NCI-H2227 treated with DMSO at 0.1 percent for 48 hours (cell line): ENCODE measurements at regions not wholly inside any gene's neighbourhood (a gene's known extent, or its start where the extent isn't known, plus 50 kb on each side); places are given as distances from the start of the nearest gene placed in this dataset.

Experiments
- DNase-seq: peaks from one replicate; lab custom pipeline; 2025; lab: John Stamatoyannopoulos, UW

DNA sequence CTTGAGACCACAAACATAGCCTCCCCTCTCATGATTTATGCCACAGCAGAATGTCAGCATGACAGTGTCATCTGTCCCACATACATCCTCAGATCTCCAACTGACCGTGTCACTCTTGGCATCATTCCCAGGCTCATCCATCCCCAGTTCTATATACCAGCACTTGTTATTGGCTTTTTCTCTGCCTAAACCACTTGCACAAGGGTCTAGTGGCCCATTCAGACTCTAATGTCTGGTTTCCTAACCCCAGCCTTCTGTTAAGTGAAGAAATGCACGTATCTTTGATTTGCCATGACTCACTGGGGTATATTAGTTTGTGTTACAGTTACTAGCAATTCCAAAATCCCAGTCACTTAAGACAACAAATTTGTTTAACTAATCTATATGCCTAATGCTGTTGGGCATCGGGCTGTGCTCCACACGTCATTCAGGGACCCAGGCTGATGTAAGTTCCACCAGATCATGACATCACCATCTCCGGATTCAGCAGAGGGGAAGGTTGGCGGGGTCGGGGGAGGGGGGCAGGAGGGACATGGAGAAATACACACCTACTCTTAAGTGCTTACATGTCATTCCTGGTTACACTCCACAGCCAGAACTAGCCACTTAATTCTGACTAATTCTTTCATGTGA, 517.4 kb downstream of the BUD13 start:
- no peak for DNase-seq

DNA sequence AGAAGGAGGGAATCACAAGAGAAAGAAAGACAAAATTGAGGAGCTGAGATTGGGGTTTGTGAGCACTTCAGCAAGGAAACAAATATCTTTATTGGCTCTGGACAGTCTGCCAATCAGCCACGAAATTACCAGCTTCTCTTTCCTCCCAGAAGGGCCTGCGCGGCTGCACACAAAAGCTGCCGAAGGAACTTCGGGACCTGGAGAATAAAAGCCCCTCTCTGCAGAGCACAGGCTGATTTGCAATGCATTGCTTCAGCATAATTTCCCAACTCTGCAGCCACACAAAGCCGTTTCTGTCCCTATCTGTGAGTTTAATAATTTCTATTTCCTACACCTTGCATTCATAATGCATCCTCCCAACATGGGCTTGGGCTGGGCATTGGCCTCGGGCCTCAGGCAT, 522.6 kb downstream of the BUD13 start:
- DNase-seq = no peak

DNA sequence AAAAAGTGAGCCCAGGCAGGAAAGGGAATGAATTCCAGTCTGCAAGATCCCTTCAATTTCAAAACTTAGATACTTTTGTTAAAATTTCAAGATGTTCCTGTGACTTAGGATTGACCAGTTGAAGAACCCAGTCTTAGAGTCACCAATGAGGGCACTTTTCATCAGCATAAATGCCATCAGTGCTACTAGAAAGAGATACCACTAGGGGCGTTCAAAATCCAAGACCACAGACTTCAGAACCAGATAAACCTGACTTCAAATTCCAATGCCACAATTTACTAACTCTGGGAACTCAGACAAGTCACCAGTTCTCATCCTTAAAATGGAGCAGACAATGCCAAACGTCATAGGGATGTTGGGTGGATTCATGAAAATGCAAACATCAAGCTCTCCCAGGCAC, 523.2 kb downstream of the BUD13 start:
- no peak for DNase-seq

DNA sequence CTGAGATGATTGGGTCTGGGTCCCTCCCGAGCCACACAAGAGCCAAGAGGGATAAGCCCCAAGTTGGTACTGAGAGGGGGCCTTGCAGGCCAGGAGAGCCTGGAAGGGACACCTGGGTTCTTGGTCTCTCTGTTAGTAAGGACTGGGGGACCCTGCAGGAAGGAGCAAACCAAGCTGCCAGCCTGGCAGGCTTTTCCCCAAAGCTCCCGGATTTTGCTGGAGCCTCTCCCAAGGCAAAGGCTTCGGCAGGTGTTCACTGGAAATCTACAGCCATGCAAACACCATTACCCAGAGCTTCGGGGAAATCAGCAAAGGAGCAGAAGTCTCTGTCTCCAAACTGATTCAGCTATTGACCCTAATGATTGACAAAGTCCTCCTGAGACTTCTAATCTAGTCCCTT, 527.9 kb downstream of the BUD13 start:
- DNase-seq = no peak

DNA sequence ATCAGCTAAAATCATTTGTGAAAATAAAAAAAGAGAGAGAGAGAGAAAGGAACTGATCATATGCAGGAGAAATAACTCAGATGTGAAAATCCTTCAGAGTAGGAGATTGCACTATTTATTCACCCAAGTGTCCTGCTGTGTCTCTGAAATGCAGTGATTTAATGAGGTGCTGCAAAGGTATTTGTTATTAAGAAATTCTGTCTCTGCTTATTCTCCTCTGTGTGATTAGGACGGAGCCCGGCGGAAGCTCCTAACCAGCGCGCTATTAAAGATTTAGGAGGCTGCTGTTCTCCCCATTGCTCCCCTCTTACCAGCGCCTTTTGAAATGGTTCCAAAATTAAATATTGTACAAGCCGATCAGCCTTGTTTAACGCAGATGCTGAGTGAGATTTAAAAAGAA, 528.3 kb downstream of the BUD13 start:
- DNase-seq = no peak

DNA sequence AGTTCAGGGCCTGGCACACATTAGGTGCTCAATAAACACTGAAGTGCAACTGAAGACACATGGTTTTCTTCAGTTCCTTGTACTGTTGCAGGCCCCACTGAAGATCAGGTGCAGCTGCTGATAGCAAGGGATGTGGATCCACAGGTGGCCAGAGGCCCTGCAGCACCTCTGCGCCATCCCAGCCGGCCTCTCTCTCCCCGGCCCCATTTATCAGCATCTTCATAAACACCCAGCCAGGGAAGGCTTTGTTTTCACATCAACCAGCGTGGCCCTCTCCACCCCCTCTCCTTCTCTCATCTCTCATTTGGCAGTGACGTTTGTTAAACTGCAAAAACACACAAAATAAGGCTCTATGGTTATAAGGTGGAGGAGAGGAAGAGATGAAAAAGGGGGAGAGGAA, 528.8 kb downstream of the BUD13 start:
- DNase-seq = no peak

DNA sequence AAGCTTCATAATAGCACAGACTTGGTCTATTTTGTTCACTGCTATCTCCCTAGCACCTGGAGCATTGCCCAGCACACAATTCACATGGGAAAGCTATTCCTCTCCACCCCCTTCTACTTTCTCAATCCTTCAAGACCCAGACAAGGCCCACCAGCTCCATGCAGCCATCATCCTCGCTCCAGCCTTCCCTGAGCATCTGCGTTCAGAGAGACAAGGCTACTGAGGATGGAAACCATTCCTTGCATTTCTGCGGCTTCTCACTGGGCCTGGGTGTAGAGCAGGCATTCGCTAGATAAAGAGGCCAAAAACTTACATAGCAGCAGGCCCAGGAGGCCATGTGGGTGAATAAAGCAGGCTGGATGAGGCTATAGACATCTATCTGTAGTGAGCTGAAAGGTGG, 530.8 kb downstream of the BUD13 start:
- DNase-seq = no peak

DNA sequence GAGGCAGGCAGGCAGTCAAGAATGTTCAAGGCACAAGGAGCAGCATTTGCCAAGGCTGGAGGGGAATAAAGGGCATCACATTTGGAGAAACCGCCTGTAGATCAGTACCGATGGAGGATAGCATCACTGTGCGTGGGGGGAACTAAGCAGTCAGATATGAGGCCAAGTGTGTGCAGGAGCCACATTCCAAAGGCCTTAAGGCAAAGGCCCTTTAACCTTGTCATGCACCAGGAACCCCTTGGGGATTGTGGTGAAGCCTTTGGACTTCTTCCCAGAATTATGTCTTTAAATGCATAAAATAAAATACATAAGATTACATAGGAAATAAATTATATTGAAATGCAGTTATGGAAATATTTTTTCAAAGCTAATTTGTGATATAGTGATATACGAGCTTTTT, 532.1 kb downstream of the BUD13 start:
- no peak for DNase-seq

DNA sequence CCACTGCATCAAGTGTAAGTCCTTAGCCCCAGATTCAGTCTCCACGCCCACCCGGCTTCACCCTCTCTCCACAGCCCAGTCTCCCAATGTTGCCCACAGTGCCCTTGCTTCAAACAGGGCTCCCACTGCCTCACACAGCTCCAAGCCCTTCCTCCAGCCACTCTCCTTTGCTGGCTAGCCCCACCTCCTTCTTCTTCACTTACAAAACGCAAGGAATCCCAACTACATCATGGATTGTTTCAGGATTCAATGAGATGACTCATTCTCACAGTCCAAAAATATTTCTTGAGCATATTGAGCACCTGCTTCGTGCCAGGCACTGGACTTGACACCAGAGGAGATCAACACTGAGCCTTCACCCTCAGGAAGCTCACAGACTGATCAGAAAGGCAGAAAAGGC, 533.5 kb downstream of the BUD13 start:
- DNase-seq = no peak

DNA sequence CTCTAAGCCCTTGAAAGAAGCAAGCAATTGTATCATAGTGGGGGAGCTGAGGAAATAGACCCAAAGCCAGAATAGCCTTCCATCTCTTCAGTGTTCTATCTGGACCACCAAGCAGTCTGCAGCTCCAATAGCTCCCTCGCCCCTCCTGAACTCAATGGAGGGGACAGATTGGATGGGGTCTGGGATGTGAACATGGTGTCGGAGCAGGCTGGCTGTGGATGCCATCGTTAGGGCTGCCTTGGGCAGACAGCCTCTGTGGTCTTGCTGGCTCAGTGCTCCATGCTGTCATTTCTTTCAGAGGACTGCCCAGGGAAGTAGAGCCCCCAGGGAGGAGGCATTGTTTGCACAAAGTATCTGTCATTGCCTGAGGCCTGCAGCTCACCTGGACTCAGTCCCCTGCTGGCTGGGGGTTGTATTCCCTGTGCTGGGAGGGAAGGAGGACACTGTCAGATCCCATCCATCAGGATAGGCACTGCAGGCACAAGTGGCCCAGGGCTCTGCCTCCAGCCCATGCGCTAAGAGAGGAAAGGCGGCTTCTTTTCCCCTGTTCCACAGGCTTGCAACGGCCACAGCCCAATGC, 537.7 kb downstream of the BUD13 start:
- no peak for DNase-seq

DNA sequence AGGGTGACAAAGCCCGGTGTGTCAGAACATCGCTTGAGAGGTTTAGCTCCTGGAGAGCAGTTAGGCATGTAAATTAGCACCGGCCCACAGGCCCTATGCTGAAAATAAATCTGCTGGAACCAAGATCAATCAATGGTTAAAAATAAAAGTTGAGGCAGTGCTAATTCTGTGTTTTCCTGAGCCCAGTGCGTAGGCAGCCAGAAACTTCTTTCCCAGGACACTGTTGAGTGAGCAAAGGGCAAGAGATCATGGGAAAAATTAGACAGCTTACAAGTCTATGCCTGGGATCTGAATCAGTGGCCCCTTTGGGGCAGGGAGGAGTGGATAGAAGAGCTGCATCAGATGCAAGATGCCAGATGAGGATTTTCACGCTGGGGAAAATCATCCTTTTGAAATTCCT, 539.2 kb downstream of the BUD13 start:
- no peak for DNase-seq

DNA sequence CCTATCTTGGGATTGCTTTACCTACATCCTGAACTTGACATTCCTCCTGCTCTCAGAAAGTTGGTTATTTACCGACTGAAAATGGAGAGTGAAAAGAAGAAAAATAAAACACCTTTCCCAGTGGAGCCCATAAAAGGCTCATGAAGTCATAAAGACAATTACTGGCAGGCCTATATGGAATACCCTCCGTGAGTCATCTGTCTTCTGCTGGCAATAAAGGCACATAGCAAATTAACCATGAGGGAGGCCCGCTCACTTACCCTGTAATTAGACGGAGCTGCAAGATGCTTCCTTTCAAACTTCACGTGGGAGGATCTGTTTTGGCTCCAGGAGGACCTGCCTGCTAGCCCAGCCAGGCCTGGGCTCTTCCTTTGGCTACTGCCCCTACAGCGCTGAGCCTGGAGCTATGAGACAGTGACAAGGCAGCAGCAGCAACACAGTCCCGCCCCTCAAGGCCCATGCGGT, 540.4 kb downstream of the BUD13 start:
- peak; percentile 67 for DNase-seq

DNA sequence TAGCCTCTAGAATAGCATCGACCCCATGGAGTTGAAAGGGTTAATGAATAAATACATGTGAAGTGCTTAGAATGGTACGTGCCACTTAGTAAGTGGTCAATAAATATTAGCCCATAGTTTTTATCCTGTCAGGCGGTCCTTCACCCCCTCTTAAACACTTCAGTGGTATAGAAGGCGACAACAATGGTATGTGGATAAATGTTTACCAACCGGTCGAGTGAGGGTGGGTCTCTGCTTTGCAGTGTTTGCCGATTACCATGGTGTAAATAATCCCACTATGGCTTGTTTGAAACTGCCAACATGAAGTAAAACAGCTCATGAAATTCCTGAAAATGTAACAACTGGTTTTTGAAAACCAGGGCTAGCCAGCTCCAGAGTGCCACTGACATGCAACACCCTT, 541.2 kb downstream of the BUD13 start:
- DNase-seq = no peak

DNA sequence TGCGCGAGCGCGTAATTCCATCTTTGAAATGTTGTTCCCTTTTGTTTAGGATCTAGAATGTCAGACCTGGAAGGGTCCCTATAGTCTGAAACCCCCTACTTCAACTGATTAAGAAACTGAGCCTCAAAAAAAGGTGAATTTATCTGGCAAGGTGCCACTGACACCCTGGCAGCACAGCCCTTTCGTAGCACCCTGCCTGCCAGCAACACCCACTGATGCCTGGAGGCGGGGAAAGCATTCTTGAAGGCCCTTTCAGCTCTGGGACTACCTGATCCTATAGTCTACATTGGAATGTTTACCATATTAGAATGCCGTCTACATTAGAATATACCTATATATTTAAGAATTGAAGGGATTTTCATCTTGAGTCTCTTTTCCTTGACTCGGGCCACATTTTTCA, 542.3 kb downstream of the BUD13 start:
- DNase-seq = no peak

DNA sequence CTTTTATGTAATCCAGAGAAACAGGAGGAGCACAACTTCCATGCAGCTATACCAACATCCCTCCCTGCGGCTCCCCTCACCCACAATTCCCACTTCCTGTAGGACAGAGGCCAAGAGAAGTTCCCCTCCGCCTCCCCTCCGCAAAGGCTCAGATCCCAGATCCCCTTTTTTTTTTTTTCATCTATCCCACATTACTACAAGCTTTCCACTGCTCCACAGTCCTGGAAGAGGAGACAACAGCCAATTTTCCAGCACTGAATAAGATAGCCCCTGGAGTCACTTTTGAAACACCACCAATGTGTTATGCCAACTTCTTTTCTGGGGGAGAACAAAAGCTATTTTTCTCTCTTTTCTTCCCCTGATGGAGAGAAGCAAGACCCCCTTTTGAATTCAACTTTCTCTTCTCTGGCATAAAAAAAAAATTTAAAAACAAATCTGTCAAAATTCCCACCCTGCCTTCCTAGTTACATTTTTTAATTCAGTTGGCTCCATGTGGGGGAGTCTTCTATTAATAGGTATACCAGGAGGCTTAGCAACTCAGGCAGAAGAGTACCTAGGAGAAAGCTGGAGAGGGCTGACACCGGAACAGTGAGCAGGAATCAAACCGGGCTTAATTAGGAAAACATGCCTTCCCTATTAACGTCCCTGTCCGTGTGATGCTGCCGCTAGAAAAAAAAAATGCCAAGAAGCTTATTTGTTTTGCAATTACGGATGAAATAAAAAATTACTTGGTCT, 543.4 kb downstream of the BUD13 start:
- no peak for DNase-seq

DNA sequence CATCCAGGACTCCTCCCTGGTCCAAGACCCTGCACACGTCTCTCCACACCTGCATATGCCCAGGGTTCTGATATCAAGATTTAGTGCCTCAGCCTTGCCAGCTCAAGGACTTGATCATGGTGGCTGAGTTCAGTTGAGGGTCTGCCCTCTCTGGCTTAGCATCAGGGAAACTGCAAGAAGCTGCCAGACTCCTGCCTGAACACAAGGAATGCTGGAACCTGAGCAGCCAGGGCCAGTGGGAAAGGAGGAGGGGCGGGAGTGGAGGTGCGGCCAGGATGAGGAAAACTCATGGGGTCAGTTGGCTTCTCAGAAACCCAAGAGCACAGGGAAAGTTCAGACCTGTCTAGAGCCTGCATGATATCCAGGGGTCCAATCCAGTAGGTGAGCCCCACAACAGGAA, 546.1 kb downstream of the BUD13 start:
- DNase-seq = no peak

DNA sequence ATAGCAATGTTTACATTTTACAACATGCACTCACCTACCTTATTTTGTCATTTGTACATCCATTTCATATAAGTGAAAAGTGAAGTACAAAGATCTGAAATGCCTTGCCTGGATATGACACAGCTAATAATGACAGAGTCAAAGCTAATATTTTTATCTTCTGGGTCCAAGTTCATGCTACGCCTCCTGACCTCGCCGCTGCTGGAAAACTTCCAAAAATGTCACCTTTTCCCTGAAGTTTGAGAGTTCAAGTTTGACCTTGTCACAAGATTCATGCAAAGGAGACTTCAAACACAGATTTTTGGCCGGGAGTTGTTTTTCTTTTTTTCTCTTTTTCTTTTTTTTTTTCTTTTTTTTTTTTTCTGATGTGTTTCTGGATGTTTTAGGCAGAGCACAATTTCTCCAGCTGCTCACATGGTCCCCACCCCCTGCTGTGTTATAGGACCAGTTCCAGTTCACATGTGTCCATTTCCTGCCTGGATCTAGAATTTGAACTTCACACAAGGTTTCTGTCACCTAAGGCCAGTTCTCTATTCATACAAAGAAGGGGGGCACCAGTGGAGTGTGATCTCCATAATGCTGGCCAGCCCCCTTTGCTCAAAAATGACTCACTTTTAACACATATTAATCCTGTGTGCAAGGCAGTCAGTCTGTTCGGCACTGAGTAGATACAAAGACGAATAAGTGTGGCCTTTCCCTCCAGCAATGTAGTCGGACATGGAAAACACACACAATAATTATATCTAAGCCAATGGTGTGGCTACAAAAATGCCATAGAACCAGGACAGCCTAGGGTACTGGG, 546.8 kb downstream of the BUD13 start:
- DNase-seq = no peak

DNA sequence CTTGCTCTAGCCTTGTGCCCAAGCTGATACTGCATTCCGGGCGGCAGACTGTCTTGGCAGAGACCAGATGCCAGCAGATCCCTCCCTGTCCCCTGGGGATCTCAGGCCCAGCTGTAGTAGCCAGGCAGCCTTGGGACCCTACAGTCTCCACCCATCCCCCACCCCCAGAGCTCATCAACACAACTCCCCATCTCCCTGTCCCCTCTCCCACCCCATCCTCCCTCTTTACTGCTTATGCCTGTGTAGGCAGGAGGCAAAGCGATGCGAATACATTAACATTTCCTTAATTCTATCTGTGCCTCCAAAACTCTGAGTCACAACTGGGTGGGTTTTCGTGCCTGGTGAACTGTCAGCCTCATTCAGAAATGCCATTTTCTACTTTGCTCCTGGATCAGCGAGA, 547.6 kb downstream of the BUD13 start:
- DNase-seq = no peak

DNA sequence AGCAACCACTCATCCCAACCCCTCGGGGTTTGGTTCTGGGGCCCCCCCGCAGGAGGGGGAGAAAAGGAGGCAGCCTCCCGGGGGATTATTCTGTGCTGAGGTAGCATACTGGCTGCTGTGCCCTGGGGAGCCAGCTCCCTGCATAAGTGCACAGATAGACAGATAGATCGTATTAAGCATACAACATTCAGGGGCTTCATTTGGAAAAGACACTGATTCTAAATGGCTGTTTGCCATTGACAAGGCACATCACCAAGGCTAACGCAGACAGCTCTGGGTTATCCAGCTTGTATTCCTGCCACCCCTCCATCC, 547.9 kb downstream of the BUD13 start:
- no peak for DNase-seq

DNA sequence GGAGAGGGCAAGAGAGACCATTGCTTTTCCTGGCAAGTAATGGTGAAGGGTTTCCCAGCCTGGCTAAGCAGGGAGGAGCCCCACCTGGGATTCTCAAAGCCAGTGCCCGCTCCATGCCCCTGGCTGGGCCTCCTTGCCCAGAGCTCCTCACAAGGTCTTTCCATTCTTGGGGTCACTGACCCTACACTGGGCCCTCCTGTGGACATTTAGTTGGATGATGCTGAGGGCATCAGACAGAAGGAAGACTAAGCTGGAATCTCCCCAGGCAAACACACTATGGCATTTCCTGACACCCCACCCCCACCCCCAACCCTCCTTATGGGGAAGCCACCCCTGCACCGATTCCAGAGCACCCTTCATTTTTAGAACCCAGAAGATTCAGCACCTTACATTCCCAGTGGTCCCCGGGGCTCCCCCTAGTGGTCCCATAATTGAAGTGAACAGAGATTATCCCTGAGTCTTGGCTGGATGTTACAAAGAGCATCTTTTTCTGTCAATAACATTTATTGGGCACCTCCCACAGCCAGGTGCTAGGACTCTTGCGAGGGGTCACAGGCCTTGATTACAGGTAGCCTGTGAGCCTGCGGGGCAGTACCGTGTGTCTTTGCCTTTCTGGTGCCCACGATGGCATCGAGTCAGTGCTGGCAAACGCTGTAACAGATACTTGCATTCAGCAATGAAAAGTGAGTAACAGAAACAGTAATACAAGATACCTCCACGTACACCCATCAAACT, 548.5 kb downstream of the BUD13 start:
- DNase-seq = peak; percentile 21

DNA sequence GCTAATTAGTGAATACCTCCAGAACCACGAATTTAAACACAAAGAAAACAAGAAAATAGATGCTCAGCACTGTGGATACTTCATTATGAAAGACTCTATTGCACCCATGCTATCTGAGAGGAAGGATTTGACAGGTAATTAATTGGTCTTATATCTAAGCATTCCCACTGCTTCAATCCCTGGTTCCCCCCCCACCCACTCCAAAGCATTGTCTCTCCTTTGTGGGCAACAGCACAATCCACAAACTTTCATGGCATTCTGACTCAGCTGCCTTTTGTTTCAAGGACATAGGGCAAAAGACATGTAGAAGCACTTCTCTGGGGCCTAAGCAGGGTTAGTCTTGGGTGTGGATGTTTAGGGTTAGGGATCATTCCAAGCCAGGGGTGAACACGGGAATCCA, 551.4 kb downstream of the BUD13 start:
- DNase-seq = no peak

DNA sequence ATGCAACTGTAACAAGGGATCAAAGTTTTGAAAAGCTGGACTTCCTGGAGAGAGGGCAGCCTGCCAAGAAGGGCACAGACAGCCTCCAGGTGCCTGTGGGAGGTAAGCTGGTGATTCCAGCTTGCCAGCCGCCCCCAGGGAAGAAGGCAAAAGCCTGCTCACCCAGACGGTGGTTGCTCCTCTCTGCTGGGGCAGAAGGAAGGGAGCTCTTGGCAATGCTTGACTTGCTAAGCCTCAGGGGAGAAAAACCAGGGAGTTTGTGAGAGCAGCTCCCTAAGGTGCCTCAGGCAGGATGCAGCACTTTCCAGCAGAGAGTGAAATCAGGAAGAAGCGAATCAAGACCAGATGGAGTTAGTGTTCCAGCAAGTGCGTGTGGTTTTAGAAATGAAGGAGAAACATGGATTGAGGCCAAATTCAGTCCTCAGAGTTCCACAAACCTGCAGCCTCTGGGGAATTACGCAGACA, 553.6 kb downstream of the BUD13 start:
- no peak for DNase-seq
